HG03457 (cell line): ENCODE measurements at regions not wholly inside any gene's neighbourhood (a gene's known extent, or its start where the extent isn't known, plus 50 kb on each side); places are given as distances from the start of the nearest gene placed in this dataset.
"Not testable (repeated sequence)": the region's sequence is repeated elsewhere in the genome, so short reads cannot be mapped to it uniquely, and the experiment has no call there.

Source experiments
- ATAC-seq: cut with Tn5 transposase; IDR thresholded peaks from one replicate; pipeline ENCODE4 v1.9.1; 2021; ENCODE audit warnings: moderate number of reproducible peaks; ENCODE audit not compliant: unreplicated experiment

GRCh38 chrX:79026742-79027141, 81.6 kb downstream of the P2RY10 start:
- ATAC-seq, result not testable (repeated sequence)

GRCh38 chrX:79035421-79035820, 90.2 kb downstream of the P2RY10 start:
- no peak for ATAC-seq

GRCh38 chrX:79036157-79036880, 91.1 kb downstream of the P2RY10 start:
- ATAC-seq, result no peak

GRCh38 chrX:79065696-79066095, 78.8 kb upstream of the GPR174 start:
- peak; percentile 86 for ATAC-seq

- no peak for ATAC-seq
These were observed 66.4 kb upstream of the GPR174 start for GRCh38 chrX:79078114-79078513.

- no peak for ATAC-seq
These were observed 65.0 kb upstream of the GPR174 start for GRCh38 chrX:79079477-79079876.

- ATAC-seq, result no peak
These were observed 64.3 kb upstream of the GPR174 start for GRCh38 chrX:79080141-79080540.

- no peak for ATAC-seq
These were observed 62.5 kb upstream of the GPR174 start for GRCh38 chrX:79081895-79082512.

- ATAC-seq, result no peak
These were observed 61.6 kb upstream of the GPR174 start for GRCh38 chrX:79082899-79083298.

- no peak for ATAC-seq
These were observed 59.6 kb upstream of the GPR174 start for GRCh38 chrX:79084923-79085322.

GRCh38 chrX:79089896-79090584, 54.4 kb upstream of the GPR174 start:
- no peak for ATAC-seq

GRCh38 chrX:79094075-79094832, 50.2 kb upstream of the GPR174 start:
- no peak for ATAC-seq
